Gastrocnemius medialis (tissue), 4 donors: ENCODE measurements at regions not wholly inside any gene's neighbourhood (a gene's known extent, or its start where the extent isn't known, plus 50 kb on each side); places are given as distances from the start of the nearest gene placed in this dataset.
A peak's percentile ranks its signal among the peaks of the same experiment; 100 is the strongest.
"Not testable (repeated sequence)": the region's sequence is repeated elsewhere in the genome, so short reads cannot be mapped to it uniquely, and the experiment has no call there.

Source experiments
- ATAC-seq, 2 donors: fragments of 150-250 bp; one replicate each; pipeline ENCODE4 v1.9.1; 2016
- DNase-seq, 2 donors: peaks; one replicate each; pipeline ENCODE4 v3.0.0-alpha.2; 2019
- H3K27ac ChIP-seq, 4 donors: fragments of 200-600 bp; sonication (generic); 1 replicate in 1 of 4; 2 replicates in 3 of 4; pipeline ENCODE4 v1.5.1; 2016 to 2018; ENCODE audit warnings: mild to moderate bottlenecking in 2 of 4, moderate library complexity in 1 of 4
- H3K27me3 ChIP-seq, 3 donors: fragments of 200-600 bp; sonication (generic) in 2 of 3; 1 replicate in 1 of 3; 2 replicates in 2 of 3; pipeline versions ENCODE4 v1.5.1 to v1.6.0; 2016 to 2019; ENCODE audit warnings: mild to moderate bottlenecking in 1 of 3, moderate library complexity in 1 of 3
- H3K36me3 ChIP-seq, 2 donors: fragments of 200-600 bp; sonication (generic) in 1 of 2; one replicate each; pipeline ENCODE4 v1.5.1; 2017 to 2018
- H3K4me1 ChIP-seq, 2 donors: fragments of 200-600 bp; sonication (generic) in 1 of 2; one replicate each; pipeline ENCODE4 v1.5.1; 2016 to 2017; ENCODE audit warnings: mild to moderate bottlenecking in 2 of 2
- H3K4me3 ChIP-seq, 4 donors: fragments of 200-600 bp; sonication (generic) in 3 of 4; 1 replicate in 1 of 4; 2 replicates in 3 of 4; pipeline ENCODE4 v1.5.1; 2016 to 2019; ENCODE audit warnings: mild to moderate bottlenecking in 2 of 4
- H3K9me3 ChIP-seq, 3 donors: fragments of 200-600 bp; sonication (generic) in 2 of 3; 1 replicate in 1 of 3; 2 replicates in 2 of 3; pipeline ENCODE4 v1.5.1; 2016 to 2019
- CTCF ChIP-seq, 5 experiments: fragments of 450-650 bp in 3 of 5; fragments of 200-600 bp in 2 of 5; sonication (generic) in 2 of 5; IDR thresholded peaks in 4 of 5; conservative IDR thresholded peaks in 1 of 5; 1 replicate in 4 of 5; 2 replicates in 1 of 5; pipeline ENCODE4 v1.5.1; 2016 to 2019; ENCODE audit warnings: antibody characterized with exemption in 5 of 5, mild to moderate bottlenecking in 3 of 5, moderate library complexity in 3 of 5
- POLR2A ChIP-seq, 2 donors: fragments of 450-650 bp; IDR thresholded peaks; one replicate each; pipeline ENCODE4 v1.6.1; 2017; ENCODE audit warnings: antibody characterized with exemption in 2 of 2, mild to moderate bottlenecking in 2 of 2, moderate library complexity in 2 of 2
- in situ Hi-C, 4 donors: fragments of 200-750 bp; cut with MboI; loops; one replicate each; pipeline versions ENCODE4 v1.15.0 to v1.8.0; 2017; ENCODE audit warnings: low sequenced_read_pairs in 4 of 4
- intact Hi-C: fragments of 100-400 bp; cut with DNase I; formaldehyde crosslinking; loops from one replicate; pipeline ENCODE4 v1.15.1; 2023; ENCODE audit warnings: low total_unique reads

- not testable (repeated sequence) for H3K27ac ChIP-seq, H3K27me3 ChIP-seq, H3K9me3 ChIP-seq, H3K4me3 ChIP-seq, H3K4me1 ChIP-seq
- peak; percentile 47 to 65 for DNase-seq
- in situ Hi-C loops = loop anchor here in 3 of 4 donors (5.0 to 25.0 kb wide), 5 partner anchors 242 to 875 kb away; no protein-coding TSS in a partner anchor
- intact Hi-C loops = loop anchor here (1.0 to 5.0 kb wide), 3 partner anchors 241 to 870 kb away; no protein-coding TSS in a partner anchor
- peak; percentile 82 to 97 for ATAC-seq
- peaks cover 0 to 33% of the 10 kb centered on the region in 2 donors for H3K36me3 ChIP-seq
- peak; percentile 94 to 99 (median 96) for TF ChIP-seq CTCF (IDR thresholded peaks at IDR 0.05 in 4 of 5, conservative IDR thresholded peaks at IDR 0.05 in 1 of 5)
Observed at GRCh38 chr22:25462474-25463346, 101.8 kb upstream of the GRK3 start.

GRCh38 chr22:25463347-25463628 is 101.2 kb upstream of the GRK3 start:
- H3K27ac ChIP-seq, H3K4me3 ChIP-seq, H3K9me3 ChIP-seq, H3K27me3 ChIP-seq, DNase-seq, ATAC-seq, H3K4me1 ChIP-seq: not testable (repeated sequence)
- intact Hi-C loops = loop anchor here (5.0 kb wide), 1 partner anchor 869 kb away; no protein-coding TSS in a partner anchor
- in situ Hi-C loops = loop anchor here in 3 of 4 donors (5.0 to 25.0 kb wide), 5 partner anchors 242 to 874 kb away; no protein-coding TSS in a partner anchor
- peaks cover 0 to 29% of the 10 kb centered on the region in 2 donors for H3K36me3 ChIP-seq

- H3K27ac ChIP-seq, H3K27me3 ChIP-seq, H3K9me3 ChIP-seq, DNase-seq, H3K4me3 ChIP-seq, ATAC-seq, H3K4me1 ChIP-seq: not testable (repeated sequence)
- intact Hi-C loops (loop anchor here (5.0 kb wide), 1 partner anchor 868 kb away; no protein-coding TSS in a partner anchor), in situ Hi-C loops (loop anchor here in 3 of 4 donors (5.0 to 25.0 kb wide), 5 partner anchors 240 to 873 kb away; no protein-coding TSS in a partner anchor)
- H3K36me3 ChIP-seq = peaks cover 0 to 20% of the 10 kb centered on the region in 2 donors
Observed at GRCh38 chr22:25464326-25464725, 100.1 kb upstream of the GRK3 start.

GRCh38 chr22:25465949-25466348 is 98.5 kb upstream of the GRK3 start:
- in situ Hi-C loops (loop anchor here in 3 of 4 donors (5.0 to 25.0 kb wide), 5 partner anchors 236 to 871 kb away; no protein-coding TSS in a partner anchor), intact Hi-C loops (no loop called here)
- Histone ChIP-seq H3K27ac (no peak overlapping the region), H3K9me3 (no peaks in the 10 kb centered on the region), H3K27me3 (no peaks in the 10 kb centered on the region), H3K36me3 (peaks cover 0 to 5% of the 10 kb centered on the region in 2 donors), H3K4me3 (no peak overlapping the region), H3K4me1 (no peaks in the 10 kb centered on the region)
- DNase-seq (no peak), ATAC-seq (no peak)
- TF ChIP-seq POLR2A (IDR thresholded peaks at IDR 0.05) = no peak
- TF ChIP-seq CTCF (IDR thresholded peaks at IDR 0.05 in 4 of 5, conservative IDR thresholded peaks at IDR 0.05 in 1 of 5) = no peak

GRCh38 chr22:25472382-25472781 is 92.1 kb upstream of the GRK3 start:
- no peak for TF ChIP-seq POLR2A (IDR thresholded peaks at IDR 0.05)
- no peak for TF ChIP-seq CTCF (IDR thresholded peaks at IDR 0.05 in 4 of 5, conservative IDR thresholded peaks at IDR 0.05 in 1 of 5)
- in situ Hi-C loops = loop anchor here in 2 of 4 donors (25.0 kb wide), 2 partner anchors 240 to 865 kb away; no protein-coding TSS in a partner anchor

More at GRCh38 chr22:25472382-25472781, 92.1 kb upstream of the GRK3 start:
- intact Hi-C loops = no loop called here
- Histone ChIP-seq H3K4me3 (no peak overlapping the region), H3K27me3 (no peaks in the 10 kb centered on the region), H3K4me1 (no peaks in the 10 kb centered on the region), H3K36me3 (no peaks in the 10 kb centered on the region), H3K9me3 (no peaks in the 10 kb centered on the region), H3K27ac (no peak overlapping the region)
- no peak for ATAC-seq
- no peak for DNase-seq
